NCI-H526 treated with DMSO at 0.1 percent for 48 hours (cell line): ENCODE measurements at regions not wholly inside any gene's neighbourhood (a gene's known extent, or its start where the extent isn't known, plus 50 kb on each side); places are given as distances from the start of the nearest gene placed in this dataset.
A peak's percentile ranks its signal among the peaks of the same experiment; 100 is the strongest.

Source experiments
- DNase-seq: peaks from one replicate; lab custom pipeline; 2025; lab: John Stamatoyannopoulos, UW

DNA sequence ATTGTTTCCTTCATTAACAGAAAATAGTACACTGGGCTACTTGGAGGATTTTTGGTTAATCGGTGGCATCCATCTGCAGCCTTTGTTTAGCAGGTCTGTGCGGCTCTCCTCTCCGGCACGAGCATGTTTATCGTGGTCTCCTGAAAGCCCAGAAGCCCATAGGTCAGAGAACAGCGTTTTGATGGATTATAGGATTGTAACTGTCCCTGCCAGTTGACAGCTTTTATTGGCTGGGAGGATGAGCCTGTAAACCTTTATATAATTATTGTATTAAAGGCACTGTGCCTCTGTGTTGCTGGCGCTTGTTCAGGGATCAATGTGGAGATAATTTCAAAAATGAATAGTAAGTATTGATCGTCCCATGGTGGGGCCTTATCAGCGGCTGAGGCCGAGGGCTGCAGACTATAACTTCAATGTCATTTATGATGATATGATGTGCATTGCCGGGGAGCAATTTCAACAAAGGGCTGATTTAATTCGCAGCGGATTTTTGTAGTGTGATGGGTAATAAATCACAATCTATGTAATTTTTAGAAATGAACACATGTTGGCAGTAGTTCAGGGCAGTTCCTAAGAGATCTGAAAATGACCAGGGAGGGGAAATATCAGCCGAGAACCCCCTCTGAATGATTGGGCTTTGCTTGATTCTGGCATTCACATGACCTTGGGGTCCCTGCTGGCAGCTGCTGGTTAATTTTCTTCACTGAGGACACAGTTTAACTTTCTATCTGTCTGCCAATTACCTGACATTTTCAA lies 736.1 kb downstream of the GALR1 start:
- no peak for DNase-seq

DNA sequence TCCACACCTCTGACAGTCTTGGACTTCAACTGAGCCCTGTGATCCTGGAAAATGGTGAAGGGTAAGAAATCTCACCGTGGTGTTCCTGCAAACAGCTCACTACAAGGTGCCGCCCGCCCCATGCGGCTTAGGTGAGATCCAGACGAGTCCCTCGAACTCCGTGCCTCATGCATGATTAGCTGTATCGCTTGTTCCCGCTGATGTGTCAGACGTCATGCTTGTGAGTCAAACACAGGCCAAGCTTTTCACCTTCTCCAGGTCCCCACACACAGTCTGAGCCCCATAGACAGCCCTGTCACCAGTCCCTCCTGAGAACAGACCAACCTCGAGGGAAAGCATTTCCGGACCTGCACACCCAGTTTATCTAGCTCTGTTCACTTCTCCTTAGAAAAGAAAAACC lies 740.5 kb downstream of the GALR1 start:
- DNase-seq: no peak

DNA sequence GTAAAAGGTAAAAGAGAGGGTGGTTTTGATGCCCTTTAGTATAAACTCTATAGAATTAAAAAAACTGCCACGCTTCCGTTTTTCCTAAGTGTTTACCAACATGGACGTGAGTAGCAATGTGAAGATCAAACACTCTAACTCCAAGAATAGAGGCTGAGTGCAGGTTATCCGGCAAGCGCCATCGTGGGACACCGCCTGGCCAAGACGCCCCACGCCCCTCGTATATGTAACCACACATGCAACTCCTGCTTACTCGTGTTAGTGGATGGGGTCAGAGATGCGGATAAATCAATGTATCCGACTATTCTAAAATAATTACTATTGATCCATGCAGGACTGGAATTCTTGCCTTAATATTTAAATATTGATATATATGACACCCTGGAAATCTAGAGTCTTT lies 741.3 kb downstream of the GALR1 start:
- no peak for DNase-seq

DNA sequence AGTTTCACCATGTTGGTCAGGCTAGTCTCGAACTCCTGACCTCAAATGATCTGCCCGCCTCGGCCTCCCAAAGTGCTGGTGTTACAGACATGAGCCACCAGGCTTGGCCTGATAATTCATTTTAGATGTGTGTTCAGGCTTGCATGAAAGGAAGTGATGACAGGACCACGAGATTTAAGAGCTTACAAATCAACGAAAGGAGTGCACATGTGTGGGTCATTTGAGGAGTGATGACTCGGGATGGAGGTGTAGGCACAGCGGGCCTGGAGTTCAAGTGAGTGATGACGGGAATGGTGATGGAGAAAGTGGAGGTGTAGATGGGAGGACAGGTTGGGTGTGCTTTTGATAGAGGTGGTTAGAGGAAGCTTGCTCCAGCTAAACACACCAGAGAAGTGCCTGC lies 742.4 kb downstream of the GALR1 start:
- DNase-seq: no peak

DNA sequence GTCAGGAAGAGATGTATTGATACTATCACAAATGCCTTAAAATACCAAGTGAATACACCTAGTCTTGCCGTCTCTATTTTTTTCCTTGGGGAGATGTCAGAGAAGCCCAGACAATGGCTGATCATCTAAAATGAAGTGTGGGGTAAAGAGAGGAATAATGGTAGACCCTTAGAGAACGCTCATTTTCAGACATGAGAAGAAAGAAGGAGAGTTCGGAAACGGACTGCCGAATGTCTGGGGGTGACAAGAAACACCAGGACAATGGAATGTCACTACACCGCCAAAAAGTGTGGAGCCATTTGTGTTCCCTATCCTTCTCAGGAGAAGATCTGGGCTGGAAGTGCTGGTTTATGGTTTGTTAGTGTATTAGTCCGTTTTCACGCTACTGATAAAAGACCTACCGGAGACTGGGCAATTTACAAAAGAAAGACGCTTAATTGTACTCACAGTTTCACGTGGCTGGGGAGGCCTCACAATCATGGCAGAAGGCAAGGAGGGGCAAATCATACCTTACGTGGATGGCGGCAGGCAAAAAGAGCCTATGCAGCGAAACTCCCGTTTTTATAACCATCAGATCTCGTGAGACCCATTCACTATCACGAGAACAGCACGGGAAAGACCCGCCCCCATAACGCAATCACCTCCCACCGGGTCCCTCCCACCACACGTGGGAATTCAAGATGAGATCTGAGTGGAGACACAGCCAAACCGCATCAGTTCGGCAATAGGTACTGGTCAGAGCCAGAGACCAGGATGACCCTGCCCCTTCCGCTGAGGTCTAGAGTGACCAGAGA lies 743.7 kb downstream of the GALR1 start:
- no peak for DNase-seq

DNA sequence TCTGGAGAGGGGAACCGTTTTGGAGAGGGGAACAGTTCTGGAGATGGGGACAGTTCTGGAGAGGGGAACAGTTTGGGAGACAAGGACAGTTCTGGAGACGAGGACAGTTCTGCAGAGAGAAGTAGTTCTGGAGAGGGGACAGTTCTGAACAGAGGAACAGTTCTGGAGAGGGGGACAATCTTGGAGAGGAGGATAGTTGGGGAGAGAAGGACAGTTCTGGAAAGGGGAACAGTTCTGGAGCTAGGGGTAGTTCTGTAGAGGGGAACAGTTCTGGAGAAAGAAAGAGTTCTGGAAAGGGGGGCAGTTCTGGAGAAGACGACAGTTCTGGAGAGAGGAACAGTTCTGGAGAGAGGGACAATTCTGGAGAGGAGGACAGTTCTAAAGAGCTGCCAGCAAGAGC lies 745.9 kb downstream of the GALR1 start:
- no peak for DNase-seq

DNA sequence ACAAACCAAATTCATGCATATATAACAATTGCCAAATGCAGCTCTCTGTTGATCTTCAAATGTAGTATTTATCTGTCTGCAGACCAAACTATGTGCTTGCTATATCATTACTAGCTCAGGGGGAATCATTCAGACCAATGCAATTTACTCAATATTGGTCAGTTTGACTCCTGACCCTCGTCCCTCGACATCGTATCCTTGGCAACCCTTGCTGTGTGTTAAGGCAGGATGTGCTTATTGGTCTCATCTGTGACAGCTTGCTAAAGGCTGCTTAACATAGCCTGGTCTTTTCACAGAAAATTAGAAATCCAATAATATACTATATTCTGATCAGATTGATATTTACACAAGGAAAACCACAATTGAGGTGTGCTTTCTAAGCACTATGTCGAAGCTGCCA lies 747.1 kb downstream of the GALR1 start:
- DNase-seq: no peak

DNA sequence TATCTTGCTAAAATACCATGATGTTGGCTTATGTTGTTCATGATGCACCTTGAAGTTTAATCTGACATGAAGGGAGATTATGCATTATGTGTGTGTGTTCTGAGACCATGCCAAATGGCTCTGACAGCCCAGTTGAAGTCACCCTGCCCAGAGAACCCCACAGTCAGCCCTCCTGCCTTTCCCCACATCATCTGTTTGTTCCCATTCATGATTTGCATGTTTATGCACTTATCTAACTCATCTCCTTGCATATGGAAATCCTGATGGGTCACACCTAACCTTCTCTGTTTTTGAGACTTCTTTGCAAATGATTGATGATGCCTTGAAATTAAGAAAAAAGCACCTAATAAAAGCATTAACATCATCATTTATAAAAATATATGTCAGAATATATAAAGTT lies 752.2 kb downstream of the GALR1 start:
- peak; percentile 54 for DNase-seq

DNA sequence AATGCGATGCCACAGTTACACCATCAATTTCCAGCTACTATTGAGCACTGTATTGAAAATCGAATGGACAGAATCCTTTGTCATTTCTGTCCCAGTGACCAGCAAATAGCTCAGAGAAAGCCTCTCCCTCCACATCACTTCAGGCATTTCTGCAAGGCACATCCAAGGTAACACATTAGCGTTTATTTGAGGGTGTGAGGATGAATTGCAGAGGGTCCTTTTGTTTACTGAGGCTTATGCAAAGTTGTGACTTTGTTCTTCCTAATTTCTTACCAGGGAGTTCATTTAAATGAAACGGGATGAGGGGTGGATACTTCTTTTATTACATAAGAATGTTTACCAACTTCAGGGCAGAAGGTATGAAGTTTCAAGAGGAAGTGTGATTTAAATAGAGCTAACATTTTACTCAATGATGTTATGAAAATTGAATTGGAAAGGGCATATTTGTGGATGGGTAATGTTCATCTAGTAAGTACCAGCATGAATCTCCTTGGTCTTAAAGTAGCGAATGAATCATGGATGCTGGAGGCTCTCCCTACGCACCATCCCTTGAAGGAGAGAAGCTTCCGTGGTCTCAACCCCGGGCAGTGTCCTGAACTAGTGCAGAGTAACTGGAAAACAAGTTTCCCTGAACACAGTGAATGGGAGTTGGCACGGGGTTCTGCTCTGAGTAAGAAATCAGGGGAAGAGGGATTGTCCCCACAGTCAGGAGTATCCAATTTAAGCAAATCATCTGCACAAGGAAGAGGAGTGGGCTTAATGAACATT lies 756.5 kb downstream of the GALR1 start:
- no peak for DNase-seq

DNA sequence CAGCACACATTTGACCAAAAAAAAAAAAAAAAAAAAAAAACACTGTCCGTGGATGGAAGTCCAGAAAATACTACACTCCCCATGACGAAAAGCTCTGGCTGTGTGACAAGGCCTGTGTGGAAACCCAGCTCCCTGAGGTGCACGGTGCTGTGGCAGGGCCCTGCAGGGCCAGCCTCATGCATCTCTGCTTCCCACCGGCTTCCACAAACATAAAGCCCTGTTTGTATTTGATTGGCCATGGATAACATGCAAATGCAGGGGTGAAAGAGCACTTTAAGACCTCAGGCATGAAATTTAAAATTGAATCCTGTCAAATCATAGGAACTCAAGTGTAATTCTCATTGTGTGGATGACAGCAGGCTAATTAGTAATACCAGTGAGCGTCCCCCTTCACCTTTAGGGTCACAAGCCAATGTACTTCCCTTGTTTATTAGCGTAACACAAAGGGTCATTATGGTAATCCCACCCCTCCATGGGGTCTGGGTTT lies 757.2 kb downstream of the GALR1 start:
- peak; percentile 78 for DNase-seq

DNA sequence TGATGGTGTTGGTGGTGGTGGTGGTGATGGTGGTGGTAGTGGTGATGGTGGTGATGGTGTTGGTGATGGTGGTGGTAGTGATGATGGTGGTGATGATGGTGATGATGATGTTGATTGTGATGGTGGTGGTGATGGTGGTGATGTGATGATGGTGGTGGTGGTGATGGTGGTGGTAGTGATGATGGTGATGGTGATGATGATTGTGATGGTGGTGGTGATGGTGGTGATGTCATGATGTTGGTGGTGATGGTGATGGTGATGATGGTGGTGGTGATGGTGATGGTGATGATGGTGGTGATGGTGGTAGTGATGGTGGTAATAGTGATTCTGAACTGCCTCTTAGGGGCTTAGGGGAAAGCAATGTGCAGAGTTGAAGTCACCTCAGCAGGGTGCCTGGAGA lies 760.7 kb downstream of the GALR1 start:
- no peak for DNase-seq

DNA sequence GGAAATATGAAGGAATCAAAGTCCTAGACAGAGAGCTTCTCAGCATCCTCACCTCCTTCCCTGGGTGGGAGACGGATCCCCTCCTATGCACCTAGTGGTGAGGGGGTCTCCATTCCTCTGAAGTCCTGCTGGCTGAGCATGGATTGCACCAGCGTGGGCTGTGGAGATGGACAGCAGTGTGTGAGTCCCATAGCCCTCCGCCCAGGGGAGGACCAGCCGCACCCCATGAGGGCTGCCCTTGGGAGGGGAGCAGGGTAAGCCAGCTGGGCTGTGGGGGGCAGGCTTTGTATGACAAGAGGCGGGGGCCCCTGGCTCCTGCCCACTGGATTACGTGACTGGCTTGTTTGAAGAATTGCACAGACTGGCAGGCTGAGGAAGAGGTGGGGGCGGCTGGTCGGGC lies 768.2 kb downstream of the GALR1 start:
- DNase-seq: no peak

DNA sequence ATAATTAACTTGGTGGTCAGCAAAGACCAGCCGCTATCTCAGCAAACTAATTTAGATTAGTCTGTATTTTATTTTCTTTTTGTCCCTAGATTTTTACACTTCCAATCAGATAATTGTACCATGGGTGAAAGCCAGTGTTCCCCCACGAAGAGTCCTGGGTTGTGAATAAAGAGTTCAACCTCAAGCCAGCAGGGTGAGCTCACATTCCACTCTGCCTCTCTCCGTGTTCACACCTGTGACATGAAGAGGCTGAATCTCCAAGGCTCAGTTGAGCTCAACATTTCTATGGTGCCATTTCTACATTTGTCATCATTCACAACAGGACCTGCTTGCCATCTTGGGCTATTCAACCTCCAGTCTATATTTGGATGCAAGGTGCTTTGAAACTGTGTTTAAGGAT lies 771.5 kb downstream of the GALR1 start:
- DNase-seq: no peak

DNA sequence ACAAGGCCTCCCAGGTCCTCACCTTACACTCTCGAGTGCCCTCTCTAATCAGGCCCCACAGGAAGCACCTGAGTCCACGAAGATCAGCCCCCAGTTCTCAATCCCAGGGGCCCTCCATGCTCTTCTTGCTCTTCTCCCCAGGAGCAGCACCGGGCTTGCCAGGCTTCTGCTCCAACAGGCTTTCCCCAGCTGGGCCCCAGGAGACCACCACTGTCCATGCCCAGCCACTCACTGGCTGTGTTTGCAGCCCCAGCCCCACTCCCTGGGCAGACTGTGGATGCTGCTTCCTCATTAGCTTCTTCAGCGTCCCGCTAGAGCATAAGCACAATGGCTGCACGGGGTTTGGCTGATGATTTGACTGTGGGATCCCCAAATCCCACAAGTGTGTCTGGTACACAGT lies 781.9 kb downstream of the GALR1 start:
- DNase-seq: no peak

DNA sequence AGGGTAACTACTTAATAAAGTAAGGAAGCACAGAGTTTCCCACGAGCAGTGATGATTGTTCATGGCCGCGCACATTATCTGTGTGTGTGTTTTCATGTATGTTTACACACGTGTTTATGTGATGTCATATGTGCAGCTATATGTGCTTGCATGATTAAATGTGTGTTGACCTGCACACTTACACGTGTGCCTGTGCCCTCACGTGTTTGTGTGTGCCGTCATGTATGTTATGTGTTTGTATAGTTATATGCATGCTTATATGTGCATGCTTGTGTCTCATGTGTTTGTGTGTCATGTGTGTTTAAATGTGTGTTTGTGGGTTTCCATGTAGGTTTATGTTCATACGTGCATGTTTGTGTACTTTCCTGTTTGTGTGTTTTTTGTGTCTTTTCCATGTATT lies 782.3 kb downstream of the GALR1 start:
- no peak for DNase-seq

DNA sequence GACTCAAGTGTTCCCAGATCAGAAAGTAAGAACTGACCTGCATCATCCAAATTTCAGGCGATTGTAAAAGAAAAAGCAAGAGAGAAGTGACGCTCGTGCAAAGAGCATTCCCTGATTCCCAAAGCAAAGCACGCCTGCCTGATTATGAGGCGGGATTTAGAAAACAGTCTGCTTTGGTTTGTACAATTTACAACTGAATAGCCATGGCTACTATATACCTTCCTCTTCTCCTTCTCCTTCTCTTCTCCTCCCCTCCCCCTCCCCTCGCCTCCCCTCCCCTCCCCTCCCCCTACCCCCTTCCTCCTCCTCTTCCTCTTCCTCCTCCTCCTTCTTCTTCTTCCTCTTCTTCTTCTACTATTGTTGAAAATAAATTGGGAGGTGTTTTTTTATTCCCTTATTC lies 782.9 kb downstream of the GALR1 start:
- no peak for DNase-seq

DNA sequence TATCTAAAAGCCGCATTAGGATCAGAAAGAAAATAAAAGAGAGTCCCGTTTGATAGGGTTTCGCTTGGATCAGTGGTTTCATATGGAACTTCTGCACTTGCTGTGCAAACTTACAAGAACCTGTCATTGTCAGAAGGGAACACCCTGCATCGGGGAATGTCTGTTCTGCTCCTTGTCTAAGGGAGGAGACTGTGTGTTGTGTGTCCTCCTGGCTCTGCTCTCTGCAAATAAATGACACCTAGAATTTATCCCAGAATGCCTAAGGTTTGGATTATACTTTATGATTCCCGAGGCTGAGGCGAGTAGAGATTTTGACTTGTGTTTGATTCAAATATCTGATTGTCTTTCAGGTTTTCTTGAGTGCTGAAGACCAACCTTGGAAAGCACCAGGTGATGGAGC lies 785.1 kb downstream of the GALR1 start:
- no peak for DNase-seq

DNA sequence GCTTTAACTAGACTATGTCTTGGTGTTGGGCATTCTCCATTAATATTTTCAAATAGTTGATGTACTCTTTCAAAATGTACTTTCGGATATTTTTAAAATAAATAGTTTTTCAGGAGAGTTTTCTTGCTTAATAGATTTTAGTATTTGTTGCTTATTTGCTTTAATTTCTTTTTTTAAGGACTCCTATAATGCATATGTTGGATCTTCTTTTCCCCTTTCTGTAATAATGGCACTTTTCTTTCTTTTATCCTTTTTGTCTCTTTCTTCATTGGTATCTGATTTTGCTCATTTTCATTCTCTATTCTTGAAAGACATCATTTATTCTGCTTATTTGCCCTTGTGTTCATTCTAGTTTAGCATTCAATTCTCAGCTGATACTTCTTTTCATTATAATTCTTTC lies 791.6 kb downstream of the GALR1 start:
- no peak for DNase-seq

DNA sequence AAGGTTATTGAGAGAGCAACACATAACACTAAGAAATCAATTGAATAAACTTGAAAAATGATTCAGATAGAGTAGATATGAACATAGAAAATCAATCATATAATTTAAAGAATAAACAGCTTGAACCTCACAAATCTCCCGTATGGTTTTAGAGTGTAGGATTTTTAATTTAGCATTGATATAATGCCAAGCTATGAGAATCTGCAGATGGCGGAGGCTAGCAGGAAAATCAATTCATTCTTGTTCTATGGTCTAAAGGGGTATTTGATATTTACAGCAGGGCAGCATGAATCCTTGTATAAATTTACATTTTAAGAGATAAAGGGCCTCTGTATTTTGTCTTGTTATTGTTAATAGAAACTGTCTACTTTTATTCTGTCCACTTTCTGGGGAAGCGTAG lies 797.0 kb downstream of the GALR1 start:
- DNase-seq: no peak

DNA sequence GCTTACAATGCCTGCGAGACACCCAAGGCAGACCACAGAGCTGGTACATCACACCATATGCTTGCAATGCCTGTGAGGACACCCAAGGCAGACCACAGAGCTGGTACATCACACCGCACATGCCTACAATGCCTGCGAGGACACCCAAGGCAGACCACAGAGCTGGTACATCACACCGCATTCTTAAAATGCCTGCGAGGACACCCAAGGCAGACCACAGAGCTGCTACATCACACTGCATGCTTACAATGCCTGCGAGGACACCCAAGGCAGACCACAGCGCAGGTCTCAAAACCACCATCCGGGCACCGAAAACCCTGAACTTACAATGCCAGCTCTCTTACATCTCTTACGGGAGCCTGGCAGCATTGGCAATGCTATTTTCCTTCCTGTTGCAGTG lies 799.6 kb downstream of the GALR1 start:
- no peak for DNase-seq

DNA sequence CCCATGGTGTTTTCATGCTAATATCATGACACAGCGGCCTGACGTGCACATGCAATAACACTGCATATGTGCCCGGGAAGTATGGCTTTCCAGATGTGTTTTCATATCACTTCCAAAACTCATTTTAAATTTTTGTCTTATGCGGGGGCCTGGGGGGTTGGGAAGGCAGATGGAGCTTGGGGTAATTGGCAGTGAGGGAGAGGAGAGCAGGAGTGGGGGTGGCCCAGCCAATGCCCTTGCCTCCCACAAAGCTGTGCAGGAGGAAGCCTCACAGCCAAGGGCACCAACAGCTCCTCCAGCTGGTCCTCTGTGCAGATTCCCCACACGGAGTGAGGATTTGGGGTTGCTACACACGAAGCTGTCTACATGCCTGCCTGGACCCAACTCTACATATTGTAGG lies 805.2 kb downstream of the GALR1 start:
- no peak for DNase-seq

DNA sequence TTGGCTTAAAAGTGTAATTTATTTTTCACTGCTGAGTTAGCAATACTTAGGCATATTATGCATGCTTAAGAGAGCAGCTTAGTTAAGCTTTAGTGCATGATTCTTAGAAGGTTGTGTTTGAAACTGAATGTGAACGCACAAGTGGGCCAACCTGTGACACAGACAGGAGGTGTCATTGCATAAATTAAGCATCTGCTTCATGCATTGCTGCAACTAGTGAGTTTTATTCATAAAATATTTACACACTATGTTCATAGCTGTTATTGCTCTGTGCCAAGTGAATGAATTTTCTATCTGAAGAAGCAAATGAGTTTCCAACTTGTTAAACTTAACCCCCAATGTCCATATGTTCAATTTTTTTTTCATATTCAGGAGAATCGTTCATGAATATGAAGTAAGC lies 806.4 kb downstream of the GALR1 start:
- DNase-seq: no peak
